Skeletal muscle cell (primary cell): ENCODE measurements at regions not wholly inside any gene's neighbourhood (a gene's known extent, or its start where the extent isn't known, plus 50 kb on each side); places are given as distances from the start of the nearest gene placed in this dataset.

Experiments used
- DNase-seq: peaks from one replicate; pipeline ENCODE4 v3.0.0-alpha.2; 2010; ENCODE audit warnings: low read depth
- H3K4me3 ChIP-seq: 2 replicates; pipeline ENCODE4 v1.5.1; 2011; ENCODE audit warnings: low read depth, mild to moderate bottlenecking, control low read depth, low read length, moderate library complexity

- no peak for DNase-seq
- H3K4me3 ChIP-seq, result no peak overlapping the region
Measured at GRCh38 chr21:14762734-14763694, 216.9 kb upstream of the SAMSN1 start.

- no peak for DNase-seq
- no peak overlapping the region for H3K4me3 ChIP-seq
Measured at GRCh38 chr21:14762327-14762726, 216.2 kb upstream of the SAMSN1 start.

GRCh38 chr21:14759285-14759684, 213.2 kb upstream of the SAMSN1 start:
- no peak for DNase-seq
- no peak overlapping the region for H3K4me3 ChIP-seq

GRCh38 chr21:14758849-14759248, 212.7 kb upstream of the SAMSN1 start:
- H3K4me3 ChIP-seq, result no peak overlapping the region
- DNase-seq, result no peak

- DNase-seq, result no peak
- no peak overlapping the region for H3K4me3 ChIP-seq
Measured at GRCh38 chr21:14757533-14758327, 211.6 kb upstream of the SAMSN1 start.

GRCh38 chr21:14755086-14755485, 209.0 kb upstream of the SAMSN1 start:
- H3K4me3 ChIP-seq, result no peak overlapping the region
- DNase-seq, result no peak

- no peak for DNase-seq
- no peak overlapping the region for H3K4me3 ChIP-seq
Measured at GRCh38 chr21:14754682-14755081, 208.6 kb upstream of the SAMSN1 start.

- H3K4me3 ChIP-seq, result no peak overlapping the region
- DNase-seq, result no peak
Measured at GRCh38 chr21:14754259-14754604, 208.1 kb upstream of the SAMSN1 start.

- no peak overlapping the region for H3K4me3 ChIP-seq
- DNase-seq, result no peak
Measured at GRCh38 chr21:14753466-14754258, 207.5 kb upstream of the SAMSN1 start.

GRCh38 chr21:14753069-14753465, 207.0 kb upstream of the SAMSN1 start:
- H3K4me3 ChIP-seq, result no peak overlapping the region
- no peak for DNase-seq

GRCh38 chr21:14752345-14752909, 206.3 kb upstream of the SAMSN1 start:
- DNase-seq, result no peak

GRCh38 chr21:14751602-14752344, 205.7 kb upstream of the SAMSN1 start:
- DNase-seq, result no peak

More at GRCh38 chr21:14752345-14752909, 206.3 kb upstream of the SAMSN1 start:
- no peak overlapping the region for H3K4me3 ChIP-seq

GRCh38 chr21:14751011-14751410, 204.9 kb upstream of the SAMSN1 start:
- H3K4me3 ChIP-seq, result no peak overlapping the region
- DNase-seq, result no peak

More at GRCh38 chr21:14751602-14752344, 205.7 kb upstream of the SAMSN1 start:
- H3K4me3 ChIP-seq, result no peak overlapping the region

- no peak for DNase-seq
- H3K4me3 ChIP-seq, result no peak overlapping the region
Measured at GRCh38 chr21:14750041-14750440, 203.9 kb upstream of the SAMSN1 start.

GRCh38 chr21:14748662-14749061, 202.5 kb upstream of the SAMSN1 start:
- DNase-seq, result no peak
- H3K4me3 ChIP-seq, result no peak overlapping the region

GRCh38 chr21:14744368-14744767, 198.3 kb upstream of the SAMSN1 start:
- DNase-seq, result no peak
- H3K4me3 ChIP-seq, result no peak overlapping the region

GRCh38 chr21:14742119-14742518, 196.0 kb upstream of the SAMSN1 start:
- no peak for DNase-seq
- H3K4me3 ChIP-seq, result no peak overlapping the region

GRCh38 chr21:14741256-14741655, 195.1 kb upstream of the SAMSN1 start:
- DNase-seq, result no peak
- no peak overlapping the region for H3K4me3 ChIP-seq

GRCh38 chr21:14740692-14741091, 194.6 kb upstream of the SAMSN1 start:
- no peak overlapping the region for H3K4me3 ChIP-seq
- DNase-seq, result no peak
